SK-N-SH (cell line): ENCODE measurements at regions not wholly inside any gene's neighbourhood (a gene's known extent, or its start where the extent isn't known, plus 50 kb on each side); places are given as distances from the start of the nearest gene placed in this dataset.

Source experiments
- CTCF ChIA-PET: fragments of 300-600, 350-600 bp; formaldehyde crosslinking; extraction: SDS; loops from one replicate; lab custom pipeline; 2021; lab: Yijun Ruan, JAX
- POLR2A ChIA-PET: fragments of 350-600 bp; sonication (Branson Sonifier 250); formaldehyde crosslinking; extraction: SDS; loops from one replicate; lab custom pipeline; 2020; ENCODE audit warnings: antibody characterized with exemption, inconsistent platforms; lab: Yijun Ruan, JAX
- DNase-seq: peaks from one replicate; pipeline ENCODE4 v3.0.0; 2012
- H2AFZ ChIP-seq: fragments of 200-600 bp; sonication (generic); 2 replicates; pipeline ENCODE4 v1.8.1; 2016; ENCODE audit warnings: antibody characterized with exemption, mild to moderate bottlenecking, low read depth
- H3F3A ChIP-seq: fragments of 200-600 bp; sonication (generic); replicated peaks from 2 replicates; pipeline ENCODE3; 2016; ENCODE audit warnings: antibody characterized with exemption, mild to moderate bottlenecking; ENCODE audit not compliant: insufficient read depth
- H3K27ac ChIP-seq, 2 experiments: fragments of 200-500 bp in 1 of 2; fragments of 200-600 bp in 1 of 2; sonication (Bioruptor generic) in 1 of 2; sonication (generic), shearing (Covaris generic) in 1 of 2; 2 replicates each; pipeline versions ENCODE4 v1.5.1 to v1.6.1; 2014 to 2016; ENCODE audit warnings: low read depth in 2 of 2, inconsistent platforms in 1 of 2, low read length in 1 of 2, mild to moderate bottlenecking in 1 of 2, mixed read lengths in 1 of 2
- H3K27me3 ChIP-seq: fragments of 200-600 bp; sonication (generic), shearing (Covaris generic); 2 replicates; pipeline ENCODE4 v1.6.1; 2016; ENCODE audit warnings: mixed run types; ENCODE audit not compliant: insufficient read depth
- H3K36me3 ChIP-seq, 2 experiments: fragments of 200-500 bp in 1 of 2; fragments of 200-600 bp in 1 of 2; sonication (Bioruptor generic) in 1 of 2; sonication (generic) in 1 of 2; replicated peaks in 1 of 2; 2 replicates each; pipeline versions ENCODE3 to v1.5.1; 2014 to 2016; ENCODE audit warnings: low read length in 1 of 2, mild to moderate bottlenecking in 1 of 2; ENCODE audit not compliant: insufficient read depth in 2 of 2, control insufficient read depth in 1 of 2
- H3K4me1 ChIP-seq, 2 experiments: fragments of 200-500 bp in 1 of 2; fragments of 200-600 bp in 1 of 2; sonication (Bioruptor generic) in 1 of 2; sonication (generic), shearing (Covaris generic) in 1 of 2; 2 replicates each; pipeline versions ENCODE4 v1.5.1 to v1.6.1; 2014 to 2016; ENCODE audit warnings: low read depth in 1 of 2, low read length in 1 of 2, mixed run types in 1 of 2; ENCODE audit not compliant: insufficient read depth in 2 of 2, control insufficient read depth in 1 of 2
- H3K4me2 ChIP-seq: fragments of 200-600 bp; sonication (generic), shearing (Covaris generic); 2 replicates; pipeline ENCODE4 v1.6.1; 2017; ENCODE audit warnings: mixed run types
- H3K4me3 ChIP-seq, 2 experiments: fragments of 200-500 bp in 1 of 2; fragments of 200-600 bp in 1 of 2; sonication (Bioruptor generic) in 1 of 2; sonication (generic), shearing (Covaris generic) in 1 of 2; 2 replicates each; pipeline versions ENCODE4 v1.5.1 to v1.8.1; 2014 to 2016; ENCODE audit warnings: low read depth in 2 of 2, inconsistent platforms in 1 of 2, low read length in 1 of 2, mild to moderate bottlenecking in 1 of 2, mixed read lengths in 1 of 2, moderate library complexity in 1 of 2
- H3K79me2 ChIP-seq: fragments of 200-600 bp; sonication (generic); 2 replicates; pipeline ENCODE4 v1.8.1; 2017; ENCODE audit warnings: mild to moderate bottlenecking; ENCODE audit not compliant: insufficient read depth
- H3K9ac ChIP-seq: fragments of 200-600 bp; sonication (generic); 2 replicates; pipeline ENCODE4 v1.6.1; 2017; ENCODE audit warnings: mixed run types
- H3K9me2 ChIP-seq: fragments of 200-600 bp; sonication (generic); 2 replicates; pipeline ENCODE4 v1.6.1; 2017; ENCODE audit warnings: mixed run types
- H3K9me3 ChIP-seq: fragments of 200-600 bp; sonication (generic); 2 replicates; pipeline ENCODE4 v1.6.1; 2017; ENCODE audit warnings: mixed run types, mild to moderate bottlenecking, moderate library complexity
- H4K20me1 ChIP-seq: fragments of 200-600 bp; sonication (generic); 2 replicates; pipeline ENCODE4 v1.6.1; 2017; ENCODE audit warnings: mild to moderate bottlenecking, mixed run types; ENCODE audit not compliant: insufficient read depth
- EP300 ChIP-seq, 2 experiments: IDR thresholded peaks; 2 replicates each; pipeline versions ENCODE4 v1.4.0 to v1.6.1; 2012; ENCODE audit warnings: borderline replicate concordance in 1 of 2, low read depth in 1 of 2, low read length in 1 of 2
- EZH2phosphoT487 ChIP-seq: fragments of 200-600 bp; sonication (generic); IDR thresholded peaks from 2 replicates; pipeline ENCODE4 v1.6.1; 2017; ENCODE audit warnings: low read depth, mixed run types, mild to moderate bottlenecking, antibody characterized with exemption, moderate library complexity, borderline replicate concordance
- FOSL2 ChIP-seq: IDR thresholded peaks from 2 replicates; pipeline ENCODE4 v1.4.0; 2012; ENCODE audit warnings: low read depth, mild to moderate bottlenecking, moderate library complexity, borderline replicate concordance
- JUND ChIP-seq: IDR thresholded peaks from 2 replicates; pipeline ENCODE4 v1.4.0; 2012
- NFIC ChIP-seq: IDR thresholded peaks from 2 replicates; pipeline ENCODE4 v1.4.0; 2012; ENCODE audit warnings: borderline replicate concordance
- POLR2AphosphoS5 ChIP-seq: IDR thresholded peaks from 2 replicates; pipeline ENCODE4 v1.6.1; 2012; ENCODE audit warnings: low read depth, low read length
- RFX5 ChIP-seq: IDR thresholded peaks from 2 replicates; pipeline ENCODE4 v1.6.1; 2012; ENCODE audit warnings: mild to moderate bottlenecking, improper control_type of control experiment, low read length
- RXRA ChIP-seq: IDR thresholded peaks from 2 replicates; pipeline ENCODE4 v1.4.0; 2012; ENCODE audit warnings: low read depth, mild to moderate bottlenecking, borderline replicate concordance
- TCF12 ChIP-seq: IDR thresholded peaks from 2 replicates; pipeline ENCODE4 v1.4.0; 2012
- TEAD4 ChIP-seq: IDR thresholded peaks from 2 replicates; pipeline ENCODE4 v1.4.0; 2012; ENCODE audit warnings: mild to moderate bottlenecking, borderline replicate concordance; ENCODE audit not compliant: insufficient read depth
- ZBTB33 ChIP-seq: IDR thresholded peaks from 2 replicates; pipeline ENCODE4 v1.4.0; 2012; ENCODE audit warnings: low read depth, borderline replicate concordance
- WGBS: methylation state at CpG from one replicate; pipeline ENCODE4 v1.1.6; 2017; ENCODE audit warnings: low lambda C conversion rate; 5-methylcytosine and 5-hydroxymethylcytosine counted together

GRCh38 chr10:130357226-130357625 is 221.0 kb downstream of the GLRX3 start:
- Histone ChIP-seq H3K27me3 (no peaks in the 10 kb centered on the region), H2AFZ (no peak overlapping the region), H4K20me1 (no peaks in the 10 kb centered on the region), H3K4me3 (no peak overlapping the region), H3K36me3 (no peaks in the 10 kb centered on the region), H3F3A (no peaks in the 10 kb centered on the region), H3K27ac (no peak overlapping the region), H3K9ac (no peak overlapping the region), H3K9me3 (no peaks in the 10 kb centered on the region), H3K4me1 (peaks cover 0 to 33% of the 10 kb centered on the region in 2 experiments; a peak in 2 of 4 replicates), H3K79me2 (no peaks in the 10 kb centered on the region), H3K9me2 (no peaks in the 10 kb centered on the region), H3K4me2 (no peak overlapping the region)
- 35% methylated on average over 5 of the region's 9 CpGs for WGBS
- CTCF ChIA-PET = interaction anchor here (1.3 to 4.0 kb wide), 3 partner anchors 10 to 21 kb away, joined by 5 to 13 read pairs (median 7); no protein-coding TSS in a partner anchor
- POLR2A ChIA-PET = no interaction called here
- no peak for TF ChIP-seq TEAD4
- no peak for TF ChIP-seq RXRA
- TF ChIP-seq TCF12 = no peak
- TF ChIP-seq JUND = no peak
- TF ChIP-seq EP300 (IDR thresholded peaks at IDR 0.05; ENCODE audit: borderline replicate concordance in 1 of 2, low read depth in 1 of 2, low read length in 1 of 2) = no peak
- no peak for TF ChIP-seq FOSL2
- no peak for DNase-seq

- Histone ChIP-seq H3K27ac (no peak overlapping the region), H2AFZ (no peak overlapping the region), H3K79me2 (no peaks in the 10 kb centered on the region), H3F3A (no peaks in the 10 kb centered on the region), H3K9me2 (no peaks in the 10 kb centered on the region), H3K9me3 (no peaks in the 10 kb centered on the region), H3K4me1 (peaks cover 0 to 40% of the 10 kb centered on the region in 2 experiments; a peak in 2 of 4 replicates), H4K20me1 (no peaks in the 10 kb centered on the region), H3K9ac (no peak overlapping the region), H3K36me3 (no peaks in the 10 kb centered on the region), H3K27me3 (no peaks in the 10 kb centered on the region), H3K4me2 (no peak overlapping the region), H3K4me3 (no peak overlapping the region)
- ChIA-PET CTCF (interaction anchor here (1.2 to 2.6 kb wide), 4 partner anchors 11 to 168 kb away, joined by 5 to 7 read pairs (median 6); no protein-coding TSS in a partner anchor), POLR2A (no interaction called here)
- TF ChIP-seq ZBTB33 (no peak), NFIC (no peak), EZH2phosphoT487 (no peak), RFX5 (no peak), POLR2AphosphoS5 (no peak), JUND (no peak)
- DNase-seq = no peak
- 57% methylated on average over 12 of the region's 12 CpGs for WGBS
Measured at GRCh38 chr10:130357951-130358350, 221.8 kb downstream of the GLRX3 start.
